Subcutaneous abdominal adipose tissue (tissue), 5 donors: ENCODE measurements at regions not wholly inside any gene's neighbourhood (a gene's known extent, or its start where the extent isn't known, plus 50 kb on each side); places are given as distances from the start of the nearest gene placed in this dataset.

Source experiments
- H3K27ac ChIP-seq: one replicate; pipeline ENCODE4 v1.7.0; 2013; ENCODE audit warnings: low read depth, mild to moderate bottlenecking, inconsistent platforms, low read length, moderate library complexity
- H3K27me3 ChIP-seq, 5 donors: one replicate each; pipeline ENCODE4 v1.7.0; 2013; ENCODE audit warnings: low read length in 5 of 5, inconsistent platforms in 1 of 5; ENCODE audit not compliant: control insufficient read depth in 5 of 5, insufficient read depth in 4 of 5
- H3K36me3 ChIP-seq, 5 donors: one replicate each; pipeline ENCODE4 v1.7.0; 2013; ENCODE audit warnings: low read length in 5 of 5; ENCODE audit not compliant: control insufficient read depth in 5 of 5, insufficient read depth in 5 of 5
- H3K4me1 ChIP-seq, 5 donors: one replicate each; pipeline ENCODE4 v1.7.0; 2013; ENCODE audit warnings: low read length in 5 of 5, mild to moderate bottlenecking in 3 of 5, moderate library complexity in 1 of 5; ENCODE audit not compliant: control insufficient read depth in 5 of 5, insufficient read depth in 5 of 5
- H3K4me3 ChIP-seq, 5 donors: one replicate each; pipeline ENCODE4 v1.7.0; 2013; ENCODE audit warnings: low read length in 5 of 5, low read depth in 1 of 5
- H3K9ac ChIP-seq, 5 donors: one replicate each; pipeline ENCODE4 v1.7.0; 2013; ENCODE audit warnings: low read length in 5 of 5, mild to moderate bottlenecking in 4 of 5, moderate library complexity in 3 of 5
- H3K9me3 ChIP-seq, 5 donors: one replicate each; pipeline ENCODE4 v1.7.0; 2013; ENCODE audit warnings: low read length in 5 of 5; ENCODE audit not compliant: control insufficient read depth in 5 of 5
- donor health status: healthy.
- donor health status: healthy.
- donor health status: healthy.
- donor health status: healthy.
- donor health status: healthy.

- Histone ChIP-seq H3K4me1 (peaks cover 0 to 12% (median 2%) of the 10 kb centered on the region in 5 donors), H3K27me3 (no peaks in the 10 kb centered on the region), H3K36me3 (no peaks in the 10 kb centered on the region), H3K9ac (no peak overlapping the region), H3K27ac (no peak overlapping the region), H3K4me3 (no peak overlapping the region), H3K9me3 (no peaks in the 10 kb centered on the region)
These were observed 59.2 kb upstream of the ETAA1 start for GRCh38 chr2:67337903-67338302.

- no peaks in the 10 kb centered on the region for H3K9me3 ChIP-seq
- H3K9ac ChIP-seq, result no peak overlapping the region
- H3K27ac ChIP-seq, result no peak overlapping the region
- H3K27me3 ChIP-seq, result no peaks in the 10 kb centered on the region
- H3K4me3 ChIP-seq, result no peak overlapping the region
- no peaks in the 10 kb centered on the region for H3K36me3 ChIP-seq
- H3K4me1 ChIP-seq, result peaks cover 0 to 12% (median 2%) of the 10 kb centered on the region in 5 donors
These were observed 58.4 kb upstream of the ETAA1 start for GRCh38 chr2:67338601-67339233.

- Histone ChIP-seq H3K4me3 (no peak overlapping the region), H3K9me3 (no peaks in the 10 kb centered on the region), H3K9ac (no peak overlapping the region), H3K36me3 (no peaks in the 10 kb centered on the region), H3K27ac (no peak overlapping the region), H3K4me1 (peaks cover 0 to 12% (median 2%) of the 10 kb centered on the region in 5 donors), H3K27me3 (no peaks in the 10 kb centered on the region)
These were observed 57.8 kb upstream of the ETAA1 start for GRCh38 chr2:67339234-67339885.

GRCh38 chr2:67340133-67341011 is 56.8 kb upstream of the ETAA1 start:
- no peak overlapping the region for H3K4me3 ChIP-seq
- H3K9ac ChIP-seq, result no peak overlapping the region
- no peaks in the 10 kb centered on the region for H3K9me3 ChIP-seq
- H3K4me1 ChIP-seq, result peaks cover 0 to 12% (median 2%) of the 10 kb centered on the region in 5 donors
- no peaks in the 10 kb centered on the region for H3K27me3 ChIP-seq
- no peaks in the 10 kb centered on the region for H3K36me3 ChIP-seq
- H3K27ac ChIP-seq, result no peak overlapping the region

GRCh38 chr2:67341012-67341318 is 56.2 kb upstream of the ETAA1 start:
- no peak overlapping the region for H3K9ac ChIP-seq
- peaks cover 0 to 12% (median 2%) of the 10 kb centered on the region in 5 donors for H3K4me1 ChIP-seq
- no peaks in the 10 kb centered on the region for H3K27me3 ChIP-seq
- no peaks in the 10 kb centered on the region for H3K36me3 ChIP-seq
- H3K4me3 ChIP-seq, result no peak overlapping the region
- no peak overlapping the region for H3K27ac ChIP-seq
- no peaks in the 10 kb centered on the region for H3K9me3 ChIP-seq

GRCh38 chr2:67341336-67341735 is 55.8 kb upstream of the ETAA1 start:
- Histone ChIP-seq H3K4me1 (peaks cover 0 to 12% (median 2%) of the 10 kb centered on the region in 5 donors), H3K36me3 (no peaks in the 10 kb centered on the region), H3K27ac (no peak overlapping the region), H3K4me3 (no peak overlapping the region), H3K9ac (no peak overlapping the region), H3K9me3 (no peaks in the 10 kb centered on the region), H3K27me3 (no peaks in the 10 kb centered on the region)

- H3K9me3 ChIP-seq, result no peaks in the 10 kb centered on the region
- no peaks in the 10 kb centered on the region for H3K27me3 ChIP-seq
- no peaks in the 10 kb centered on the region for H3K36me3 ChIP-seq
- H3K27ac ChIP-seq, result no peak overlapping the region
- H3K4me1 ChIP-seq, result peaks cover 0 to 12% (median 2%) of the 10 kb centered on the region in 5 donors
- H3K4me3 ChIP-seq, result no peak overlapping the region
- H3K9ac ChIP-seq, result no peak overlapping the region
These were observed 54.7 kb upstream of the ETAA1 start for GRCh38 chr2:67342394-67342793.

- Histone ChIP-seq H3K36me3 (no peaks in the 10 kb centered on the region), H3K9me3 (no peaks in the 10 kb centered on the region), H3K4me1 (no peaks in the 10 kb centered on the region), H3K27me3 (no peaks in the 10 kb centered on the region), H3K27ac (no peak overlapping the region), H3K9ac (no peak overlapping the region), H3K4me3 (no peak overlapping the region)
These were observed 50.3 kb upstream of the ETAA1 start for GRCh38 chr2:67346718-67347407.
